ENCODE measurements at regions not wholly inside any gene's neighbourhood (a gene's known extent, or its start where the extent isn't known, plus 50 kb on each side); places are given as distances from the start of the nearest gene placed in this dataset.

DNA sequence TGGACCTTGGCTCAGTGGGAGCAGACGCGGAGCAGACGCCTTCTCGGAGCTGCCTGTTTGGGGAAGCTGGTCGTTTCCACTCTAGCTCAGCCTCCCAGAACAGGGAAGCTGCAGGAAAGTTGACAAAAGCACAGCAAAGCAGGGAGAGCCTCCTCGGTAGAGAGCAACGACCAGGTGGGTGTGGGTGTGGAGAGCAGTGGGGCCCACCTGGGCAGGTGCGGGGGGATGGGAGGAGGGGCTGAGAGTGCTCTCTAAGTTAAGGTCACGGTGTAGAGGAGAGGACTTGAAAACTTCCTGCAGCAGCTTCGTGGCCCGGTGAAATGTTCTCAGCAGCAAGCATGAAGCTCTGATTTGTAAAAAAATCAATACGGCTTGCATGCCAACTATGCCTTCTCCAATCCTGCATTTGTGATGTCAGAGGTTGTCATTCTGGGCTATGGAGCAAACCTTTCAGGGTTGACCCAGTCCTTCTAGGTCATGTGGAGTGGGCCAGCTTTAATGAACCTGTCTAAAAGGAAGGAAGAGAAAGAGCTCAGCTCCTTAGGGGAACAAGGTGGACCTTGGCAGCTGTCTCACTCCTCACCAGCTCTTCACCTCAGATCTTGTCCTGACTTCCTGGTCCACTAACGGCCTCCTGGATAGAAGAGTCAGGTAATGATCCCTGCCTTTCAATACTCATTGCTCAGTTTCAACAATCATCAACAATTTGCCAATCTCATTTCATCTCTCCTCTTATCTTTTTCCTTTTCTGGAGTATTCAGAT, 85.8 kb upstream of the UBL3 start:
- no peak overlapping the region for H3K4me3 ChIP-seq
- no peaks in the 10 kb centered on the region for H3K27me3 ChIP-seq
- intact Hi-C loops (cut with DNase I; ENCODE audit: low total_unique reads), result no loop called here
- no peak overlapping the region for H3K27ac ChIP-seq
- TF ChIP-seq, protein P1, sequence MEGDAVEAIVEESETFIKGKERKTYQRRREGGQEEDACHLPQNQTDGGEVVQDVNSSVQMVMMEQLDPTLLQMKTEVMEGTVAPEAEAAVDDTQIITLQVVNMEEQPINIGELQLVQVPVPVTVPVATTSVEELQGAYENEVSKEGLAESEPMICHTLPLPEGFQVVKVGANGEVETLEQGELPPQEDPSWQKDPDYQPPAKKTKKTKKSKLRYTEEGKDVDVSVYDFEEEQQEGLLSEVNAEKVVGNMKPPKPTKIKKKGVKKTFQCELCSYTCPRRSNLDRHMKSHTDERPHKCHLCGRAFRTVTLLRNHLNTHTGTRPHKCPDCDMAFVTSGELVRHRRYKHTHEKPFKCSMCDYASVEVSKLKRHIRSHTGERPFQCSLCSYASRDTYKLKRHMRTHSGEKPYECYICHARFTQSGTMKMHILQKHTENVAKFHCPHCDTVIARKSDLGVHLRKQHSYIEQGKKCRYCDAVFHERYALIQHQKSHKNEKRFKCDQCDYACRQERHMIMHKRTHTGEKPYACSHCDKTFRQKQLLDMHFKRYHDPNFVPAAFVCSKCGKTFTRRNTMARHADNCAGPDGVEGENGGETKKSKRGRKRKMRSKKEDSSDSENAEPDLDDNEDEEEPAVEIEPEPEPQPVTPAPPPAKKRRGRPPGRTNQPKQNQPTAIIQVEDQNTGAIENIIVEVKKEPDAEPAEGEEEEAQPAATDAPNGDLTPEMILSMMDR (IDR thresholded peaks at IDR 0.05 in 4 of 5, conservative IDR thresholded peaks at IDR 0.05 in 1 of 5), result no peak
- no peak for TF ChIP-seq POLR2A (IDR thresholded peaks at IDR 0.05)
- in situ Hi-C loops (cut with MboI; ENCODE audit: low sequenced_read_pairs in 4 of 4), result no loop called here
- no peak for ATAC-seq
- H3K36me3 ChIP-seq, result no peaks in the 10 kb centered on the region
- H3K4me1 ChIP-seq, result no peaks in the 10 kb centered on the region
- no peak for DNase-seq
- no peaks in the 10 kb centered on the region for H3K9me3 ChIP-seq

DNA sequence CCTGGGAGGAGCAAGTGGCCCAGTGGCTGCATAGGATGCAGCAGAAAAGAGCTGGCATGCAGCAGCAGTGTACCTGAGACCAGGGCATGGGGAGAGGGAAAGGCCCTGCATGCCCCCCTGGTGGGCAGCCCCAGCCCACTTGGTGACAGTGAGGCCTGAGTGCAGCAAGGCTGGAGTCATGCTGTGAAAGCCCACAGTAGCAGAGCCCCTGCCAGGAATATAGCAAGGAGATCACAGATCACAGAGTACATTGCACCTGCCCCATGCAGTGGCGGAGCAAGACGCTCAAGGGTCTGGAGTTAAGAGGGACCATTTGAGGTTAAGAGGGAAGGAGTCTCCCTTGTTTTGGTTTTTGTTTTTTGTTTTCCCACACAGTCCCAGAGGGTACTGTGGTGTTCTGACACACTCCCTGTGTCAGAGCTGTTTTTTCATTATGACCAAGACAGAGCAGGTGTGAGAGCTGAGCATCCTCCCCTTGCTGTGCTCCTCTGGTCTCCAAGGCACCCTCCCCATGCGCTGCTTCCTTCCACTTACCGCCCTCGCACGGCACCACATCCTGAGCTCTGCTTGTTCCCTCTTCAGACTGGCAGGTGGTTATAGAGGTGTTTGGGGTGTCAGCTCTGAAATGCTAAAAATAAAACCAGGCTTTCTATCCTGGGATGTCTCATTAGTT, 85.0 kb upstream of the UBL3 start:
- Histone ChIP-seq H3K36me3 (no peaks in the 10 kb centered on the region), H3K9me3 (no peaks in the 10 kb centered on the region), H3K27ac (no peak overlapping the region), H3K4me3 (no peak overlapping the region), H3K4me1 (no peaks in the 10 kb centered on the region), H3K27me3 (no peaks in the 10 kb centered on the region)
- DNase-seq, result no peak
- intact Hi-C loops (cut with DNase I; ENCODE audit: low total_unique reads) (no loop called here), in situ Hi-C loops (cut with MboI; ENCODE audit: low sequenced_read_pairs in 4 of 4) (no loop called here)
- ATAC-seq, result no peak
- TF ChIP-seq, protein P1 (IDR thresholded peaks at IDR 0.05 in 4 of 5, conservative IDR thresholded peaks at IDR 0.05 in 1 of 5), result no peak
- TF ChIP-seq POLR2A (IDR thresholded peaks at IDR 0.05), result no peak

DNA sequence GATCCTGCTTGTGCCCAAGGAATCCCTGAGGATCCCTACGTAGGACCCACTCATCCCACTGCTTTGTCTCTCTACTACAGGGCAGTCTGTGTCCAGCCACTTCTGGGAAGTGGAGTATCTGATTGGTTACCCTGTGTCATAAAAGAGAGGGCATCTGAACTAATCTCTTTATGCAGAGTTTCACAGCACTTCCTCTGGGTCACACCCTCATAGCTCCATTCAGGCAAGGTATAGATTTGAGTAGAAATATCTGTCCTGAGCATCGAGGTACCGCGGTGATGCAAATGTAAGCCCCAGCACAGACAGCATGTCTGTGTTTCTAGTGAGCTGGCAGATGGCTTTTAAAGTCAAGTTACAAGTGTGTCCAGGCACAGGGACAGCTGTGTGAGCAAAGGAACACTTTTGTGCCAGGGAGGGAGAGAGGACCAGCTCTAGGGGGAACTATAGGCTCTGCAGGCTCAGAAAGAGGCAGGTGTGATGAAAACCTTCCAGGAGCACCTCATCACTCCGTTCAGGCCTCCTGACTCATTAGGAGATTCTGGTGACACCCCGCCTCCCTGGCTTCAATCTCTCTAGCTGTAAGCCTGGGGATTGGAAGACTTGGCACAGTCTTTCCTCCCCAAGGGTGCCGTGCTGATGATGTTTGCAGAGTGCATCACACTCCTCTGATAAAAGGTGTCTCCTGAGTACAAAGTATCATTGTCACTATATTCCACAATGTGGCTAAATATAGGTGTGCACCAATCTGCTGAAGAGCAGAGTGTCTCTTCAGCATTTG, 84.3 kb upstream of the UBL3 start:
- intact Hi-C loops (cut with DNase I; ENCODE audit: low total_unique reads), result no loop called here
- DNase-seq (no peak), ATAC-seq (no peak)
- Histone ChIP-seq H3K36me3 (no peaks in the 10 kb centered on the region), H3K4me3 (no peak overlapping the region), H3K27ac (no peak overlapping the region), H3K4me1 (no peaks in the 10 kb centered on the region), H3K9me3 (no peaks in the 10 kb centered on the region), H3K27me3 (no peaks in the 10 kb centered on the region)
- in situ Hi-C loops (cut with MboI; ENCODE audit: low sequenced_read_pairs in 4 of 4), result no loop called here
- TF ChIP-seq, protein P1 (IDR thresholded peaks at IDR 0.05 in 4 of 5, conservative IDR thresholded peaks at IDR 0.05 in 1 of 5), result no peak
- TF ChIP-seq POLR2A (IDR thresholded peaks at IDR 0.05), result no peak

DNA sequence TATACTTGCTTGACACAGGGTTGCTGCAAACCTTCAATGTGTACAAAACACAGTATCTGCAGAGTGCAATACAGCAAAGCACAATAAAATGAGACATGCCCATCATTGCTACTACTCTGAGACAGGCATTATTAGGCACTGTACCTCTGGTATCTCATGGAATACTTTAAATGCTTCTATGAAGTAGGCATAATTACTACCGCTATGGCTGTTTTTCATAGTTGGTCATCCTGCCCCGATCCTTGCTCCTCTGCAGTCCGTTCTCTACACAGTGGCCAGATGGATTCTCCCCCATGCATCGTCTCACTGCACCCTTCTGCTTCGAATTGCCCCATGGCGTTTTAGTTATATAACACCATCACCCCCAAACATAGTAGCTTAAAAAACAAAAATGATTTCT, 83.0 kb upstream of the UBL3 start:
- Histone ChIP-seq H3K4me1 (no peaks in the 10 kb centered on the region), H3K4me3 (no peak overlapping the region), H3K9me3 (no peaks in the 10 kb centered on the region), H3K27ac (no peak overlapping the region), H3K27me3 (no peaks in the 10 kb centered on the region), H3K36me3 (no peaks in the 10 kb centered on the region)
- no peak for ATAC-seq
- intact Hi-C loops (cut with DNase I; ENCODE audit: low total_unique reads), result no loop called here
- no peak for DNase-seq
- TF ChIP-seq, protein P1 (IDR thresholded peaks at IDR 0.05 in 4 of 5, conservative IDR thresholded peaks at IDR 0.05 in 1 of 5), result no peak
- TF ChIP-seq POLR2A (IDR thresholded peaks at IDR 0.05), result no peak
- in situ Hi-C loops (cut with MboI; ENCODE audit: low sequenced_read_pairs in 4 of 4), result no loop called here

All from gastrocnemius medialis (tissue), 4 donors.